C4-2B (cell line): ENCODE measurements at regions not wholly inside any gene's neighbourhood (a gene's known extent, or its start where the extent isn't known, plus 50 kb on each side); places are given as distances from the start of the nearest gene placed in this dataset.

ENCODE experiments used
- ZFX ChIP-seq: fragments of 450-650 bp; IDR thresholded peaks from 2 replicates; pipeline ENCODE4 v1.6.1; 2017
- TF ChIP-seq, protein P1 (sequence below): fragments of 450-650 bp; conservative IDR thresholded peaks from 2 replicates; pipeline ENCODE4 v1.5.1; 2017; ENCODE audit warnings: mild to moderate bottlenecking

DNA sequence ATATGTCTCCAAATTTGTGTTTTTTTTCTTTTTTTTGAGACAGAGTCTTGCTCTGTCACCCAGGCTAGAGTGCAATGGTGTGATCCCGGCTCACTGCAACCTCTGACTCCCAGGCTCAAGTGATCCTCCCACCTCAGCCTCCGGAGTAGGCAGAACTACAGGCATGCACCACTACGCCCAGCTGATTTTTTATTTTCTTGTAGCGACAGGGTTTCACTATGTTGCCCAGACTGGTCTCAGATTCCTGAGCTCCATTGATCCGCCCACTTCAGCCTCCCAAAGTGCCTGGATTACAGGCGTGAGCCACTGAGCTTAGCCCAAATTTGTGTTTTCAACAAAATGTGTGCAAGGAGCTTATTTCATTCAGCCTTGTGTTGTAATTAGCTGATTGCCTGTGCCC, 59.0 kb upstream of the IFFO2 start:
- no peak for TF ChIP-seq ZFX
- TF ChIP-seq, protein P1, sequence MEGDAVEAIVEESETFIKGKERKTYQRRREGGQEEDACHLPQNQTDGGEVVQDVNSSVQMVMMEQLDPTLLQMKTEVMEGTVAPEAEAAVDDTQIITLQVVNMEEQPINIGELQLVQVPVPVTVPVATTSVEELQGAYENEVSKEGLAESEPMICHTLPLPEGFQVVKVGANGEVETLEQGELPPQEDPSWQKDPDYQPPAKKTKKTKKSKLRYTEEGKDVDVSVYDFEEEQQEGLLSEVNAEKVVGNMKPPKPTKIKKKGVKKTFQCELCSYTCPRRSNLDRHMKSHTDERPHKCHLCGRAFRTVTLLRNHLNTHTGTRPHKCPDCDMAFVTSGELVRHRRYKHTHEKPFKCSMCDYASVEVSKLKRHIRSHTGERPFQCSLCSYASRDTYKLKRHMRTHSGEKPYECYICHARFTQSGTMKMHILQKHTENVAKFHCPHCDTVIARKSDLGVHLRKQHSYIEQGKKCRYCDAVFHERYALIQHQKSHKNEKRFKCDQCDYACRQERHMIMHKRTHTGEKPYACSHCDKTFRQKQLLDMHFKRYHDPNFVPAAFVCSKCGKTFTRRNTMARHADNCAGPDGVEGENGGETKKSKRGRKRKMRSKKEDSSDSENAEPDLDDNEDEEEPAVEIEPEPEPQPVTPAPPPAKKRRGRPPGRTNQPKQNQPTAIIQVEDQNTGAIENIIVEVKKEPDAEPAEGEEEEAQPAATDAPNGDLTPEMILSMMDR = no peak
